ENCODE measurements at regions not wholly inside any gene's neighbourhood (a gene's known extent, or its start where the extent isn't known, plus 50 kb on each side); places are given as distances from the start of the nearest gene placed in this dataset.

DNA sequence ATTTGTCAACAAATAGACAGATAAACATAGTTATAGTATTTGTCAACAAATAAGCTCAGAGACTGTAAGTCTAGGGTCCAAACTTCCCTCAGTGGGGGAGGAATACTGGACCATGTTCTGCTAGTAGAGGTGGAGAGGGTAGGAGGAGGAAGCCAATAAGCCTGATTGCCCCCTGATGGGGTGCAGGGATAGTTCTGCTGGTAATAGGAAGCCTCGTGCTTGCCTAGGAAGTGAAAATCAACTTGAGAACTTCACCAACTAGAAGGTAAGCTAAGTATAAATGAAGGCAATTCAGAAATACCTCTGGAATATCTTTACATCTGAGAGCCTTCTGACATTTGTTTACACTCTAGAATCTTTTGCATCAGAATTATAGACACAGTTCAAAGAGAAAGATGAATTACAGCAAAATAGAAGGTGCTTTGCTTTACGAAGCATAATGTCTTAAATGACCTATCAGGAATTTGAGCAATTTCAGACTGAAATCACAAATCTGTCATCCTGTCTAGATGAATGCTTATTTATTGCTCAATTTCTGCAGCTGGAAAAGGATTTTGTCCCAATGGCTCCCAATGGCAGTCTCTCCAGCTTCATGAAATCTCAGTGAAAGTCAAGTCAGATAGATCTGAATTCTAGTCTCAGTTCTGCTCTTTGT lies 225.6 kb upstream of the TBC1D5 start:
- H3K27ac Mint-ChIP-seq = no peak overlapping the region

GRCh38 chr3:17967111-17967510 lies 224.7 kb upstream of the TBC1D5 start:
- Mint-ChIP-seq H3K4me1 (no peaks in the 10 kb centered on the region), H3K4me3 (no peak overlapping the region), H3K36me3 (ENCODE audit: low read depth) (no peaks in the 10 kb centered on the region), H3K9me3 (no peaks in the 10 kb centered on the region), H3K27me3 (peaks cover 3% of the 10 kb centered on the region), H3K27ac (no peak overlapping the region)
- POLR2A ChIA-PET = no interaction called here
- DNase-seq (no peak), ATAC-seq (ENCODE audit: low read depth) (no peak)
- CTCF ChIA-PET = no interaction called here
- TF ChIP-seq CTCF (IDR thresholded peaks at IDR 0.05) = no peak
- intact Hi-C loops (cut with micrococcal nuclease) = no loop called here

More for the DNA sequence above, 225.6 kb upstream of the TBC1D5 start:
- Mint-ChIP-seq H3K36me3 (ENCODE audit: low read depth) (no peaks in the 10 kb centered on the region), H3K4me1 (no peaks in the 10 kb centered on the region), H3K4me3 (no peak overlapping the region), H3K9me3 (no peaks in the 10 kb centered on the region), H3K27me3 (no peaks in the 10 kb centered on the region)
- DNase-seq (no peak), ATAC-seq (ENCODE audit: low read depth) (no peak)
- TF ChIP-seq CTCF (IDR thresholded peaks at IDR 0.05) = no peak
- intact Hi-C loops (cut with micrococcal nuclease) = no loop called here
- POLR2A ChIA-PET = no interaction called here
- CTCF ChIA-PET = no interaction called here

DNA sequence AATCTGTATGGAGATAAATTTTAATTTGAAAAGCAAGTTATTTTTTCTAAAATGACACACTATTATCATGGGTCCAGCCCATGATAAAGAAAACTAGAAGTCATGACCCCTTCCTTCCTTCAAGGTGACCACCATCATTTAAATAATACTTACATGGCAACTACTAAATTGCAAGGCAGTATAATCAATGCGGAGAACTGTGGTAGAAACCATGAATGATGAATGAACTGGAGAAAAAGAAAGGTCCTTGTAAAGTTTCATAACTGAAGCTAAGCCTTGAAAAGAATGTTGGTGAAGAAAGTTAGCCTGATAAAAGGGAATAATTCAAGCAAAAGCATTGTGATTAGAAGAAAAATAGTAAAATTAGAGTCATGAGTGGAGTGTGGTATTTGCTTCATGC lies 222.9 kb upstream of the TBC1D5 start:
- Mint-ChIP-seq H3K4me1 (no peaks in the 10 kb centered on the region), H3K27ac (no peak overlapping the region), H3K36me3 (ENCODE audit: low read depth) (no peaks in the 10 kb centered on the region), H3K27me3 (peaks cover 3% of the 10 kb centered on the region), H3K4me3 (no peak overlapping the region), H3K9me3 (no peaks in the 10 kb centered on the region)
- intact Hi-C loops (cut with micrococcal nuclease) = no loop called here
- no peak for DNase-seq
- no peak for TF ChIP-seq CTCF (IDR thresholded peaks at IDR 0.05)
- ATAC-seq (ENCODE audit: low read depth) = no peak
- CTCF ChIA-PET = no interaction called here
- POLR2A ChIA-PET = no interaction called here

DNA sequence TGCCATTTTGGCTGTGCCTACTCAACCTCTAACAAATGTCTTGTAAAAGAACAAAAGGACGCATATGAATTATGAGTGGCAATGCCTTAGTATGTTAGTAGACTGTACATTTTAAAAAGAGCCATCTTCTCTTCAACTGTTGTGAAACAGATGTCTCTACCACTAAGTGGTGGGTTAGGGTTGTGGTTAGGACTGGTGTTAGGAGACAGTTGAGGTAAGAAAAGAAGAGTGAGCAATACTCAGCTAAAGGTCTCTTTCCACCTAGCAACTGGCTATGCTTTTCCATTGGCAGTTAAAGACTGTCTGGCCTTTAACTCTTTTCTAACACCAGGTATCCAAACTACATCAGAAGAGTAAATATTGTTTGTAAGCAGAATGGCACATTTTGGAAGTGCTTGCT lies 221.7 kb upstream of the TBC1D5 start:
- ChIA-PET CTCF (no interaction called here), POLR2A (no interaction called here)
- no peak for DNase-seq
- H3K27ac Mint-ChIP-seq = no peak overlapping the region
- no peaks in the 10 kb centered on the region for H3K4me1 Mint-ChIP-seq
- H3K36me3 Mint-ChIP-seq (ENCODE audit: low read depth) = no peaks in the 10 kb centered on the region
- TF ChIP-seq CTCF (IDR thresholded peaks at IDR 0.05) = no peak
- H3K9me3 Mint-ChIP-seq = no peaks in the 10 kb centered on the region
- peaks cover 3% of the 10 kb centered on the region for H3K27me3 Mint-ChIP-seq
- ATAC-seq (ENCODE audit: low read depth) = no peak
- intact Hi-C loops (cut with micrococcal nuclease) = no loop called here
- H3K4me3 Mint-ChIP-seq = no peak overlapping the region

DNA sequence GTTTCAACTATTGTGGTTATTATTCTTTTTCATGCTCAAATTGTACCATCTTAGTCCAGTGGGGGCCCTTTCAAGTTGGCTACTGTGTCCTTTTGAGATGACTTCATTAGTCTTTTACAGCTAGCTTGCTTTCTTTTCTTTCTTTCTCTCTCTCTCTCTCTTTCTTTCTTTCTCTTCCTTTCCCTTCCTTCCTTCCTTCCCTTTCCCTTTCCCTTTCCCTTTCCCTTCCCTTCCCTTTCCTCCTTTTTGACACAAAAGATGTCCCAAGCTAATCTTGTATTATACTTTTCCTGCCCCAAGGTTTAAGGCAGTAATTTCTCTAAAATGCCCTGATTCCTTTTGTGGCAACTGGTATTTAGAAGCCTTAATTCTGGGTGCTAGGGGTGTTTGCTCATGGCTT lies 213.0 kb upstream of the TBC1D5 start:
- DNase-seq (no peak), ATAC-seq (ENCODE audit: low read depth) (no peak)
- H3K36me3 Mint-ChIP-seq (ENCODE audit: low read depth) = peaks cover 2% of the 10 kb centered on the region
- no peaks in the 10 kb centered on the region for H3K4me1 Mint-ChIP-seq
- TF ChIP-seq CTCF (IDR thresholded peaks at IDR 0.05) = no peak
- ChIA-PET POLR2A (no interaction called here), CTCF (interaction anchor here (0.7 kb wide), 1 partner anchor 333 kb away, joined by 3 read pairs; no protein-coding TSS in a partner anchor)
- H3K4me3 Mint-ChIP-seq = no peak overlapping the region
- no peak overlapping the region for H3K27ac Mint-ChIP-seq
- peaks cover 2% of the 10 kb centered on the region for H3K27me3 Mint-ChIP-seq
- H3K9me3 Mint-ChIP-seq = peaks cover 19% of the 10 kb centered on the region
- intact Hi-C loops (cut with micrococcal nuclease) = no loop called here
